HL-60 (cell line): ENCODE measurements at regions not wholly inside any gene's neighbourhood (a gene's known extent, or its start where the extent isn't known, plus 50 kb on each side); places are given as distances from the start of the nearest gene placed in this dataset.
"Not testable (repeated sequence)": the region's sequence is repeated elsewhere in the genome, so short reads cannot be mapped to it uniquely, and the experiment has no call there.

ENCODE experiments used
- POLR2AphosphoS5 ChIP-seq: IDR thresholded peaks from 2 replicates; pipeline ENCODE4 v1.6.1; 2012; ENCODE audit warnings: low read depth
- SPI1 ChIP-seq: IDR thresholded peaks from 2 replicates; pipeline ENCODE4 v1.6.1; 2012; ENCODE audit warnings: low read depth, mild to moderate bottlenecking, borderline replicate concordance
- TF ChIP-seq, protein P1 (sequence below): IDR thresholded peaks from one replicate; pipeline ENCODE4 v1.5.1; 2011; ENCODE audit warnings: low read length, control low read depth, inconsistent platforms; ENCODE audit not compliant: insufficient read depth
- TF ChIP-seq, protein P2 (sequence below): IDR thresholded peaks from 2 replicates; pipeline ENCODE4 v1.6.1; 2012; ENCODE audit warnings: low read depth; ENCODE audit not compliant: insufficient replicate concordance

GRCh38 chr9:41354060-41354934, 165.2 kb upstream of the ZNG1F start:
- TF ChIP-seq, protein P1, sequence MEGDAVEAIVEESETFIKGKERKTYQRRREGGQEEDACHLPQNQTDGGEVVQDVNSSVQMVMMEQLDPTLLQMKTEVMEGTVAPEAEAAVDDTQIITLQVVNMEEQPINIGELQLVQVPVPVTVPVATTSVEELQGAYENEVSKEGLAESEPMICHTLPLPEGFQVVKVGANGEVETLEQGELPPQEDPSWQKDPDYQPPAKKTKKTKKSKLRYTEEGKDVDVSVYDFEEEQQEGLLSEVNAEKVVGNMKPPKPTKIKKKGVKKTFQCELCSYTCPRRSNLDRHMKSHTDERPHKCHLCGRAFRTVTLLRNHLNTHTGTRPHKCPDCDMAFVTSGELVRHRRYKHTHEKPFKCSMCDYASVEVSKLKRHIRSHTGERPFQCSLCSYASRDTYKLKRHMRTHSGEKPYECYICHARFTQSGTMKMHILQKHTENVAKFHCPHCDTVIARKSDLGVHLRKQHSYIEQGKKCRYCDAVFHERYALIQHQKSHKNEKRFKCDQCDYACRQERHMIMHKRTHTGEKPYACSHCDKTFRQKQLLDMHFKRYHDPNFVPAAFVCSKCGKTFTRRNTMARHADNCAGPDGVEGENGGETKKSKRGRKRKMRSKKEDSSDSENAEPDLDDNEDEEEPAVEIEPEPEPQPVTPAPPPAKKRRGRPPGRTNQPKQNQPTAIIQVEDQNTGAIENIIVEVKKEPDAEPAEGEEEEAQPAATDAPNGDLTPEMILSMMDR, result not testable (repeated sequence)
- TF ChIP-seq POLR2AphosphoS5, SPI1: not testable (repeated sequence)
- TF ChIP-seq, protein P2, sequence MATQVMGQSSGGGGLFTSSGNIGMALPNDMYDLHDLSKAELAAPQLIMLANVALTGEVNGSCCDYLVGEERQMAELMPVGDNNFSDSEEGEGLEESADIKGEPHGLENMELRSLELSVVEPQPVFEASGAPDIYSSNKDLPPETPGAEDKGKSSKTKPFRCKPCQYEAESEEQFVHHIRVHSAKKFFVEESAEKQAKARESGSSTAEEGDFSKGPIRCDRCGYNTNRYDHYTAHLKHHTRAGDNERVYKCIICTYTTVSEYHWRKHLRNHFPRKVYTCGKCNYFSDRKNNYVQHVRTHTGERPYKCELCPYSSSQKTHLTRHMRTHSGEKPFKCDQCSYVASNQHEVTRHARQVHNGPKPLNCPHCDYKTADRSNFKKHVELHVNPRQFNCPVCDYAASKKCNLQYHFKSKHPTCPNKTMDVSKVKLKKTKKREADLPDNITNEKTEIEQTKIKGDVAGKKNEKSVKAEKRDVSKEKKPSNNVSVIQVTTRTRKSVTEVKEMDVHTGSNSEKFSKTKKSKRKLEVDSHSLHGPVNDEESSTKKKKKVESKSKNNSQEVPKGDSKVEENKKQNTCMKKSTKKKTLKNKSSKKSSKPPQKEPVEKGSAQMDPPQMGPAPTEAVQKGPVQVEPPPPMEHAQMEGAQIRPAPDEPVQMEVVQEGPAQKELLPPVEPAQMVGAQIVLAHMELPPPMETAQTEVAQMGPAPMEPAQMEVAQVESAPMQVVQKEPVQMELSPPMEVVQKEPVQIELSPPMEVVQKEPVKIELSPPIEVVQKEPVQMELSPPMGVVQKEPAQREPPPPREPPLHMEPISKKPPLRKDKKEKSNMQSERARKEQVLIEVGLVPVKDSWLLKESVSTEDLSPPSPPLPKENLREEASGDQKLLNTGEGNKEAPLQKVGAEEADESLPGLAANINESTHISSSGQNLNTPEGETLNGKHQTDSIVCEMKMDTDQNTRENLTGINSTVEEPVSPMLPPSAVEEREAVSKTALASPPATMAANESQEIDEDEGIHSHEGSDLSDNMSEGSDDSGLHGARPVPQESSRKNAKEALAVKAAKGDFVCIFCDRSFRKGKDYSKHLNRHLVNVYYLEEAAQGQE, result not testable (repeated sequence)
